ENCODE measurements at regions not wholly inside any gene's neighbourhood (a gene's known extent, or its start where the extent isn't known, plus 50 kb on each side); places are given as distances from the start of the nearest gene placed in this dataset.

GRCh38 chrX:42538405-42538804 is 239.6 kb downstream of the PPP1R2C start:
- TF ChIP-seq CTCF (IDR thresholded peaks at IDR 0.05; ENCODE audit: low read depth, low read length), result no peak
- Histone ChIP-seq H3K27me3 (ENCODE audit: control insufficient read depth, insufficient read depth, low read length) (no peaks in the 10 kb centered on the region), H3K9me3 (ENCODE audit: control insufficient read depth, insufficient read depth, low read length) (no peaks in the 10 kb centered on the region), H3K4me3 (ENCODE audit: low read depth, low read length) (no peak overlapping the region), H3K27ac (ENCODE audit: low read depth, low read length) (no peak overlapping the region)
- CTCF ChIA-PET, result no interaction called here
- DNase-seq (ENCODE audit: low read depth, low spot score), result no peak
- POLR2A ChIA-PET, result no interaction called here

GRCh38 chrX:42536286-42536685 is 241.7 kb downstream of the PPP1R2C start:
- no peak for DNase-seq (ENCODE audit: low read depth, low spot score)
- no peak for TF ChIP-seq CTCF (IDR thresholded peaks at IDR 0.05; ENCODE audit: low read depth, low read length)
- ChIA-PET POLR2A (no interaction called here), CTCF (no interaction called here)
- Histone ChIP-seq H3K27ac (ENCODE audit: low read depth, low read length) (no peak overlapping the region), H3K27me3 (ENCODE audit: control insufficient read depth, insufficient read depth, low read length) (no peaks in the 10 kb centered on the region), H3K4me3 (ENCODE audit: low read depth, low read length) (no peak overlapping the region), H3K9me3 (ENCODE audit: control insufficient read depth, insufficient read depth, low read length) (no peaks in the 10 kb centered on the region)

GRCh38 chrX:42535233-42535632 is 242.7 kb downstream of the PPP1R2C start:
- TF ChIP-seq CTCF (IDR thresholded peaks at IDR 0.05; ENCODE audit: low read depth, low read length), result no peak
- POLR2A ChIA-PET, result no interaction called here
- H3K27ac ChIP-seq (ENCODE audit: low read depth, low read length), result no peak overlapping the region
- H3K27me3 ChIP-seq (ENCODE audit: control insufficient read depth, insufficient read depth, low read length), result no peaks in the 10 kb centered on the region
- DNase-seq (ENCODE audit: low read depth, low spot score), result no peak
- H3K9me3 ChIP-seq (ENCODE audit: control insufficient read depth, insufficient read depth, low read length), result no peaks in the 10 kb centered on the region
- no peak overlapping the region for H3K4me3 ChIP-seq (ENCODE audit: low read depth, low read length)
- CTCF ChIA-PET, result no interaction called here

- DNase-seq (ENCODE audit: low read depth, low spot score), result no peak
- CTCF ChIA-PET, result no interaction called here
- Histone ChIP-seq H3K27ac (ENCODE audit: low read depth, low read length) (no peak overlapping the region), H3K9me3 (ENCODE audit: control insufficient read depth, insufficient read depth, low read length) (no peaks in the 10 kb centered on the region), H3K27me3 (ENCODE audit: control insufficient read depth, insufficient read depth, low read length) (no peaks in the 10 kb centered on the region), H3K4me3 (ENCODE audit: low read depth, low read length) (no peak overlapping the region)
- TF ChIP-seq CTCF (IDR thresholded peaks at IDR 0.05; ENCODE audit: low read depth, low read length), result no peak
- POLR2A ChIA-PET, result no interaction called here
Observed at GRCh38 chrX:42533761-42534160, 244.2 kb downstream of the PPP1R2C start.

DNA sequence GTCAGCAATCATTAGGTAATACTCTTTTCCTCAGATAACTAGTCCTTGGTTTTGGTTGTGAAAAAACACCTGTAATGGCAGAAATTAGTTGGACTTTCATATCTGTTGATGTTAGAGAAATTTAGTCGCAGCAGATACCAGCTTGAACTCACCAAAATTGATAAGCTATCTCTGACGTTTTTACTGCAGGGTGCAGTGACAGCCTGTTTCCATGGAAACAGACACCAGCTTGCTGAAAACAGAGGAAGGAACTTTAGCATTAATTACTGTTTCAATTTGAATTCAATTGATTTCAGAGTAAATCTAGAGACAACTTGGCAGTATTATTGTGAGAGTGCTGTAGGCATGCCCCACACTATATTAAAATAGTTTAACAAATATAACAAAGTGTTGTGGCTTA is 246.5 kb downstream of the PPP1R2C start:
- no peaks in the 10 kb centered on the region for H3K9me3 ChIP-seq (ENCODE audit: control insufficient read depth, insufficient read depth, low read length)
- ChIA-PET POLR2A (no interaction called here), CTCF (interaction anchor here (0.6 kb wide), 1 partner anchor 363 kb away, joined by 4 read pairs; no protein-coding TSS in a partner anchor)

More for the DNA sequence above, 246.5 kb downstream of the PPP1R2C start:
- no peak overlapping the region for H3K4me3 ChIP-seq (ENCODE audit: low read depth, low read length)
- no peaks in the 10 kb centered on the region for H3K27me3 ChIP-seq (ENCODE audit: control insufficient read depth, insufficient read depth, low read length)
- no peak for DNase-seq (ENCODE audit: low read depth, low spot score)
- no peak for TF ChIP-seq CTCF (IDR thresholded peaks at IDR 0.05; ENCODE audit: low read depth, low read length)
- H3K27ac ChIP-seq (ENCODE audit: low read depth, low read length), result no peak overlapping the region

Measured in AG04450 (cell line).